Lower leg skin (tissue), 3 donors: ENCODE measurements at regions not wholly inside any gene's neighbourhood (a gene's known extent, or its start where the extent isn't known, plus 50 kb on each side); places are given as distances from the start of the nearest gene placed in this dataset.

ENCODE experiments used
- POLR2A ChIP-seq, 2 donors: fragments of 450-650 bp; IDR thresholded peaks; one replicate each; pipeline ENCODE4 v1.6.1; 2016 to 2017; ENCODE audit warnings: antibody characterized with exemption in 2 of 2, mild to moderate bottlenecking in 1 of 2, moderate library complexity in 1 of 2
- TF ChIP-seq, protein P1 (sequence below), 3 donors: fragments of 450-650 bp; IDR thresholded peaks; one replicate each; pipeline ENCODE4 v1.5.1; 2016; ENCODE audit warnings: antibody characterized with exemption in 3 of 3, mild to moderate bottlenecking in 3 of 3, moderate library complexity in 2 of 3

DNA sequence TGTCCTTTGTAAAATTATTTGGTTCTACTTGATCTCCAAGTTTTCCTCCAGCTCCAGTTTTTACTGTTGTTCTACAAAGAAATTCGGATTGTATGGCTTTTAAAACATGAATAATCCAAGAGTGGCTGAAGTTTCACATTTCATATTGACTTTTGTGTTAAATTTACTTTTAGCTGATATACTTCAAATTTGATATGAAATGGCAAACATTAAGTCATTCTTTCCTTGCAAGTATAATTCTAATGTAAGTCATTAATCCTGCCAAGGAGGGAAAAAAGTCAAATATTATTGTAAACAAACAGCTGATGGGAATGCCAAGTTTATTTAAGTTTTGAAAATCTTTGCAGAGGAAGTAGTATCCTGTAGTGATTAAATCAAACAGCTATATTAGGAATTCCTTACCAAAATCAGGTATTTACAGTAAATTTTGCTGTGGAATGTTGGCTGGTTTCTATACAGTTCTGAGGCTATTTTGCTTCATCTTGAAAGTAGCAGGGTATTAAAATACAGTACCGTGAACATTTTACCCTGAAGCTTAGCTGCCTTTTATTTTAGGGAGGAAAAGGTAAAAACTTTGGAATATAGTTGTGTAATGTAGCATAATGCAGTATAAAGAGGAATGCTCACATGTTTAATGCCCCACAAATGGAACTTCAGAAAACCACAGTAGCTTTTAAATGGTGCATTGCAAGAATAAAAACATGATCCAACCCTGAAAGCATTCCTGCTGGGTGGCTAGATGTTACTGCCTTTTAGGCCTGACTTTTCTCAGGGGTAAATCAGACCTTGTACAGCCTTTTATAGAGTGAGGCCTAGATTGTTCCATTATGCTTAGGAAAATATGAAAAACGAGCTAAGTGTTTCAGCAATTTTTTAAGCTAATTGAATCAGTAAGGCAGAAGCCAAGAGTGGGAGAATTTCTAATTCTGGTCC, 62.7 kb upstream of the NT5C1B start:
- TF ChIP-seq, protein P1, sequence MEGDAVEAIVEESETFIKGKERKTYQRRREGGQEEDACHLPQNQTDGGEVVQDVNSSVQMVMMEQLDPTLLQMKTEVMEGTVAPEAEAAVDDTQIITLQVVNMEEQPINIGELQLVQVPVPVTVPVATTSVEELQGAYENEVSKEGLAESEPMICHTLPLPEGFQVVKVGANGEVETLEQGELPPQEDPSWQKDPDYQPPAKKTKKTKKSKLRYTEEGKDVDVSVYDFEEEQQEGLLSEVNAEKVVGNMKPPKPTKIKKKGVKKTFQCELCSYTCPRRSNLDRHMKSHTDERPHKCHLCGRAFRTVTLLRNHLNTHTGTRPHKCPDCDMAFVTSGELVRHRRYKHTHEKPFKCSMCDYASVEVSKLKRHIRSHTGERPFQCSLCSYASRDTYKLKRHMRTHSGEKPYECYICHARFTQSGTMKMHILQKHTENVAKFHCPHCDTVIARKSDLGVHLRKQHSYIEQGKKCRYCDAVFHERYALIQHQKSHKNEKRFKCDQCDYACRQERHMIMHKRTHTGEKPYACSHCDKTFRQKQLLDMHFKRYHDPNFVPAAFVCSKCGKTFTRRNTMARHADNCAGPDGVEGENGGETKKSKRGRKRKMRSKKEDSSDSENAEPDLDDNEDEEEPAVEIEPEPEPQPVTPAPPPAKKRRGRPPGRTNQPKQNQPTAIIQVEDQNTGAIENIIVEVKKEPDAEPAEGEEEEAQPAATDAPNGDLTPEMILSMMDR (IDR thresholded peaks at IDR 0.05) = no peak
- TF ChIP-seq POLR2A (IDR thresholded peaks at IDR 0.05) = no peak
